ENCODE measurements at regions not wholly inside any gene's neighbourhood (a gene's known extent, or its start where the extent isn't known, plus 50 kb on each side); places are given as distances from the start of the nearest gene placed in this dataset.

DNA sequence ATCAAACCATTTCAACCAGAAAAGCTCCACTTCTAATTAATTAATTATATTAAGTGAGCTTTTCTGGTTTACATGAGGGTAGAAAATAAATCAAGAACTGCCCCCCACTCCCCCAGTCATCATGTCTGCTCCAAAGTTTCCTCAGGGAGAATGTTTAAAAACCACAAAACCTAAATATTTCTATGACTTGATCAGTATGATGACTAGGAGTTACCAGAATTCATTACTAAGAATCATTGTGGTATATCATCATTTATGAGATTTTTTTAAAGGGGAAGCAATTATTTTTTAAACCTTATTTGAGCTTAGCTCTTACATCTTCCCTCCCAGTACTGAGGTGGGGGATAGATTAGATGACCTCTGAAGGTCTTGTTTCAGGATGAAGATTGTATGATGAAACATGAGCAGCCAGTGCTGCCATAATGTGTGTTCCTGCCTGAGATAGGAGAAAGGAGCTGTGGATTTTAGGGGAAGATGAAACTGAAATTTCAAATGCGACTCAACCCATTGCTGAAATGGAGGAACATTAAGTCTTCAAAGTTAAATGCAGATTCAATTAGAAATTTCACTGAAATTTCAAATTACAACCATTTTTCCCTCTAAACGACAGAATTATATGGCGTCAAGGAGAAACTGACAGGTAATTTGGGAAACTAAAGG lies 401.3 kb upstream of the CADM1 start:
- ChIA-PET POLR2A (no interaction called here), CTCF (interaction anchor here (0.8 kb wide), 1 partner anchor 480 kb away, joined by 3 read pairs; no protein-coding TSS in a partner anchor)
- Histone ChIP-seq H3K36me3 (replicated peaks in 1 of 2; ENCODE audit: control insufficient read depth in 1 of 2, insufficient read depth in 2 of 2, low read length in 1 of 2) (no peaks in the 10 kb centered on the region), H3K79me2 (ENCODE audit: insufficient read depth) (no peaks in the 10 kb centered on the region), H3K9ac (no peak overlapping the region), H3K27me3 (ENCODE audit: insufficient read depth) (no peaks in the 10 kb centered on the region), H3K4me2 (no peak overlapping the region), H3K4me3 (ENCODE audit: low read depth in 2 of 2, low read length in 1 of 2) (no peak overlapping the region), H2AFZ (ENCODE audit: low read depth) (no peak overlapping the region), H3K9me3 (no peaks in the 10 kb centered on the region), H4K20me1 (ENCODE audit: insufficient read depth) (no peaks in the 10 kb centered on the region), H3K27ac (ENCODE audit: low read depth in 2 of 2, low read length in 1 of 2) (no peak overlapping the region), H3F3A (replicated peaks; ENCODE audit: insufficient read depth) (no peaks in the 10 kb centered on the region), H3K9me2 (no peaks in the 10 kb centered on the region), H3K4me1 (ENCODE audit: control insufficient read depth in 1 of 2, insufficient read depth in 2 of 2, low read depth in 1 of 2, low read length in 1 of 2) (peaks cover 0 to 4% of the 10 kb centered on the region in 2 experiments; a peak in 1 of 4 replicates)
- TF ChIP-seq, protein P1, sequence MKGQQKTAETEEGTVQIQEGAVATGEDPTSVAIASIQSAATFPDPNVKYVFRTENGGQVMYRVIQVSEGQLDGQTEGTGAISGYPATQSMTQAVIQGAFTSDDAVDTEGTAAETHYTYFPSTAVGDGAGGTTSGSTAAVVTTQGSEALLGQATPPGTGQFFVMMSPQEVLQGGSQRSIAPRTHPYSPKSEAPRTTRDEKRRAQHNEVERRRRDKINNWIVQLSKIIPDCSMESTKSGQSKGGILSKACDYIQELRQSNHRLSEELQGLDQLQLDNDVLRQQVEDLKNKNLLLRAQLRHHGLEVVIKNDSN (IDR thresholded peaks at IDR 0.05; ENCODE audit: borderline replicate concordance, low read depth) = no peak
- TF ChIP-seq FOSL2 (IDR thresholded peaks at IDR 0.05; ENCODE audit: borderline replicate concordance, low read depth) (no peak), MXI1 (IDR thresholded peaks at IDR 0.05; ENCODE audit: low read depth, low read length) (no peak), TCF12 (IDR thresholded peaks at IDR 0.05) (no peak), SMC3 (IDR thresholded peaks at IDR 0.05; ENCODE audit: low read depth, low read length) (no peak), MEF2A (IDR thresholded peaks at IDR 0.05; ENCODE audit: borderline replicate concordance, low read depth) (no peak), FOXJ3 (CRISPR knock-in tag; IDR thresholded peaks at IDR 0.05) (no peak)
- 60% methylated on average over 3 of the region's 3 CpGs for WGBS (ENCODE audit: low lambda C conversion rate)
- DNase-seq = no peak

DNA sequence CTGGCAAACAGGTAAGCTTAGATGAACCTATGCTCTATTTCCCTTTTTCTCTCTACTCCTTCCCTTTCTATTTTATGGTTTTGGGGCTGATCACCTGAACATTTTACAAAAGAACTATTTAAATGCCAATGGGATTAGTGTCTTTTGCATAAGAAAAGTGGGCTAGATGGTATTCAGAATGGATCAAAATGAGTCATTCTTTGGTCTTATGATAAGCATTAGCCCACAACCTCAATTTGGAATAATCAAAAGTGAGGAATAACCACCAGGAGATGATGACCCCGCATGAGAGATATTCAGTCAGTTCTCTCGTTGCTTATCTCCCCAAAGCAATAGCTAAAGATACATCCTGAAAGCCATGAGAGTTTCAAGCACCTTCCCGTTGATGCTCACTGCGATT lies 399.0 kb upstream of the CADM1 start:
- Histone ChIP-seq H2AFZ (ENCODE audit: low read depth) (no peak overlapping the region), H4K20me1 (ENCODE audit: insufficient read depth) (no peaks in the 10 kb centered on the region), H3K9me3 (no peaks in the 10 kb centered on the region), H3K4me2 (no peak overlapping the region), H3K36me3 (replicated peaks in 1 of 2; ENCODE audit: control insufficient read depth in 1 of 2, insufficient read depth in 2 of 2, low read length in 1 of 2) (no peaks in the 10 kb centered on the region), H3K4me1 (ENCODE audit: control insufficient read depth in 1 of 2, insufficient read depth in 2 of 2, low read depth in 1 of 2, low read length in 1 of 2) (peaks cover 0 to 4% of the 10 kb centered on the region in 2 experiments; a peak in 1 of 4 replicates), H3K9me2 (no peaks in the 10 kb centered on the region), H3F3A (replicated peaks; ENCODE audit: insufficient read depth) (no peaks in the 10 kb centered on the region), H3K27me3 (ENCODE audit: insufficient read depth) (no peaks in the 10 kb centered on the region), H3K27ac (ENCODE audit: low read depth in 2 of 2, low read length in 1 of 2) (no peak overlapping the region), H3K9ac (no peak overlapping the region), H3K79me2 (ENCODE audit: insufficient read depth) (no peaks in the 10 kb centered on the region), H3K4me3 (ENCODE audit: low read depth in 2 of 2, low read length in 1 of 2) (no peak overlapping the region)
- ChIA-PET POLR2A (no interaction called here), CTCF (interaction anchor here (1.2 to 2.8 kb wide), 2 partner anchors 9 to 15 kb away, joined by 4 to 11 read pairs; no protein-coding TSS in a partner anchor)
- 54% methylated on average over 4 of the region's 4 CpGs for WGBS (ENCODE audit: low lambda C conversion rate)
- no peak for DNase-seq
- TF ChIP-seq, protein P2, sequence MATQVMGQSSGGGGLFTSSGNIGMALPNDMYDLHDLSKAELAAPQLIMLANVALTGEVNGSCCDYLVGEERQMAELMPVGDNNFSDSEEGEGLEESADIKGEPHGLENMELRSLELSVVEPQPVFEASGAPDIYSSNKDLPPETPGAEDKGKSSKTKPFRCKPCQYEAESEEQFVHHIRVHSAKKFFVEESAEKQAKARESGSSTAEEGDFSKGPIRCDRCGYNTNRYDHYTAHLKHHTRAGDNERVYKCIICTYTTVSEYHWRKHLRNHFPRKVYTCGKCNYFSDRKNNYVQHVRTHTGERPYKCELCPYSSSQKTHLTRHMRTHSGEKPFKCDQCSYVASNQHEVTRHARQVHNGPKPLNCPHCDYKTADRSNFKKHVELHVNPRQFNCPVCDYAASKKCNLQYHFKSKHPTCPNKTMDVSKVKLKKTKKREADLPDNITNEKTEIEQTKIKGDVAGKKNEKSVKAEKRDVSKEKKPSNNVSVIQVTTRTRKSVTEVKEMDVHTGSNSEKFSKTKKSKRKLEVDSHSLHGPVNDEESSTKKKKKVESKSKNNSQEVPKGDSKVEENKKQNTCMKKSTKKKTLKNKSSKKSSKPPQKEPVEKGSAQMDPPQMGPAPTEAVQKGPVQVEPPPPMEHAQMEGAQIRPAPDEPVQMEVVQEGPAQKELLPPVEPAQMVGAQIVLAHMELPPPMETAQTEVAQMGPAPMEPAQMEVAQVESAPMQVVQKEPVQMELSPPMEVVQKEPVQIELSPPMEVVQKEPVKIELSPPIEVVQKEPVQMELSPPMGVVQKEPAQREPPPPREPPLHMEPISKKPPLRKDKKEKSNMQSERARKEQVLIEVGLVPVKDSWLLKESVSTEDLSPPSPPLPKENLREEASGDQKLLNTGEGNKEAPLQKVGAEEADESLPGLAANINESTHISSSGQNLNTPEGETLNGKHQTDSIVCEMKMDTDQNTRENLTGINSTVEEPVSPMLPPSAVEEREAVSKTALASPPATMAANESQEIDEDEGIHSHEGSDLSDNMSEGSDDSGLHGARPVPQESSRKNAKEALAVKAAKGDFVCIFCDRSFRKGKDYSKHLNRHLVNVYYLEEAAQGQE (IDR thresholded peaks at IDR 0.05; ENCODE audit: low read depth, low read length) = no peak
- TF ChIP-seq, protein P3, sequence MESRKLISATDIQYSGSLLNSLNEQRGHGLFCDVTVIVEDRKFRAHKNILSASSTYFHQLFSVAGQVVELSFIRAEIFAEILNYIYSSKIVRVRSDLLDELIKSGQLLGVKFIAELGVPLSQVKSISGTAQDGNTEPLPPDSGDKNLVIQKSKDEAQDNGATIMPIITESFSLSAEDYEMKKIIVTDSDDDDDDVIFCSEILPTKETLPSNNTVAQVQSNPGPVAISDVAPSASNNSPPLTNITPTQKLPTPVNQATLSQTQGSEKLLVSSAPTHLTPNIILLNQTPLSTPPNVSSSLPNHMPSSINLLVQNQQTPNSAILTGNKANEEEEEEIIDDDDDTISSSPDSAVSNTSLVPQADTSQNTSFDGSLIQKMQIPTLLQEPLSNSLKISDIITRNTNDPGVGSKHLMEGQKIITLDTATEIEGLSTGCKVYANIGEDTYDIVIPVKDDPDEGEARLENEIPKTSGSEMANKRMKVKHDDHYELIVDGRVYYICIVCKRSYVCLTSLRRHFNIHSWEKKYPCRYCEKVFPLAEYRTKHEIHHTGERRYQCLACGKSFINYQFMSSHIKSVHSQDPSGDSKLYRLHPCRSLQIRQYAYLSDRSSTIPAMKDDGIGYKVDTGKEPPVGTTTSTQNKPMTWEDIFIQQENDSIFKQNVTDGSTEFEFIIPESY (IDR thresholded peaks at IDR 0.05; ENCODE audit: borderline replicate concordance, low read depth) = no peak
- TF ChIP-seq CHD2 (IDR thresholded peaks at IDR 0.05; ENCODE audit: low read length, partially characterized antibody) = no peak
- TF ChIP-seq NRF1 (IDR thresholded peaks at IDR 0.05; ENCODE audit: low read depth, low read length) = no peak
- TF ChIP-seq JUND (IDR thresholded peaks at IDR 0.05) = no peak
- TF ChIP-seq TAF1 (IDR thresholded peaks at IDR 0.05; ENCODE audit: borderline replicate concordance, low read depth, low read length) = no peak
- no peak for TF ChIP-seq MXI1 (IDR thresholded peaks at IDR 0.05; ENCODE audit: low read depth, low read length)
- TF ChIP-seq, protein P4, sequence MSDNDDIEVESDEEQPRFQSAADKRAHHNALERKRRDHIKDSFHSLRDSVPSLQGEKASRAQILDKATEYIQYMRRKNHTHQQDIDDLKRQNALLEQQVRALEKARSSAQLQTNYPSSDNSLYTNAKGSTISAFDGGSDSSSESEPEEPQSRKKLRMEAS (IDR thresholded peaks at IDR 0.05; ENCODE audit: low read depth) = no peak
- TF ChIP-seq, protein P5, sequence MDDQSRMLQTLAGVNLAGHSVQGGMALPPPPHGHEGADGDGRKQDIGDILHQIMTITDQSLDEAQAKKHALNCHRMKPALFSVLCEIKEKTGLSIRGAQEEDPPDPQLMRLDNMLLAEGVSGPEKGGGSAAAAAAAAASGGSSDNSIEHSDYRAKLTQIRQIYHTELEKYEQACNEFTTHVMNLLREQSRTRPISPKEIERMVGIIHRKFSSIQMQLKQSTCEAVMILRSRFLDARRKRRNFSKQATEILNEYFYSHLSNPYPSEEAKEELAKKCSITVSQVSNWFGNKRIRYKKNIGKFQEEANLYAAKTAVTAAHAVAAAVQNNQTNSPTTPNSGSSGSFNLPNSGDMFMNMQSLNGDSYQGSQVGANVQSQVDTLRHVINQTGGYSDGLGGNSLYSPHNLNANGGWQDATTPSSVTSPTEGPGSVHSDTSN (IDR thresholded peaks at IDR 0.05) = no peak
- TF ChIP-seq EP300 (IDR thresholded peaks at IDR 0.05; ENCODE audit: borderline replicate concordance in 1 of 2, low read depth in 1 of 2, low read length in 1 of 2) = no peak
- TF ChIP-seq, protein P6, sequence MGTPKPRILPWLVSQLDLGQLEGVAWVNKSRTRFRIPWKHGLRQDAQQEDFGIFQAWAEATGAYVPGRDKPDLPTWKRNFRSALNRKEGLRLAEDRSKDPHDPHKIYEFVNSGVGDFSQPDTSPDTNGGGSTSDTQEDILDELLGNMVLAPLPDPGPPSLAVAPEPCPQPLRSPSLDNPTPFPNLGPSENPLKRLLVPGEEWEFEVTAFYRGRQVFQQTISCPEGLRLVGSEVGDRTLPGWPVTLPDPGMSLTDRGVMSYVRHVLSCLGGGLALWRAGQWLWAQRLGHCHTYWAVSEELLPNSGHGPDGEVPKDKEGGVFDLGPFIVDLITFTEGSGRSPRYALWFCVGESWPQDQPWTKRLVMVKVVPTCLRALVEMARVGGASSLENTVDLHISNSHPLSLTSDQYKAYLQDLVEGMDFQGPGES (IDR thresholded peaks at IDR 0.05; ENCODE audit: low read depth, low read length) = no peak

Data from SK-N-SH (cell line).